ENCODE measurements at regions not wholly inside any gene's neighbourhood (a gene's known extent, or its start where the extent isn't known, plus 50 kb on each side); places are given as distances from the start of the nearest gene placed in this dataset.

DNA sequence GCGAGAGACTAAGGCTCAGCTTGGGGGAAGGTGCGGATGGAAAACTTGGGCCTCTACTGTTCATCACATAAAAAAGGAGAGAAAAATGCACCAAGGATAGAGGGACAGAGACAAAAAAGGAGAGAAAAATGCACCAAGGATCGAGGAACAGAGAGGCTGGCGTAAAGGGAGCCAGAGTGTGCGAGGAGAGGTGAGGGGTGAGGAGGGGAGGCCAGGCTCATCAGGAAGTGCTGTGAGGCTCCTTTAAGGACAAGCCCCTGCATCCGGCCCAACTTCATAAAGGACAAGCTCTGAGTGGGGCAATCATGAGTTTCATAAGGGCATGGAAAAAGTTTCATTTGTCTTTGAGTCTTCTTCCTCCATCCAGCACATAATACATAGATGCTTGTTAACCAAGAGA is 117.2 kb upstream of the NXT1 start:
- in situ Hi-C loops (cut with MboI) (no loop called here), intact Hi-C loops (cut with micrococcal nuclease) (loop anchor here (10.0 kb wide), 1 partner anchor 539 kb away; no protein-coding TSS in a partner anchor)
- no peaks in the 10 kb centered on the region for H3K79me2 ChIP-seq (ENCODE audit: control insufficient read depth, insufficient read depth, low read length)
- H3K4me1 ChIP-seq (replicated peaks in 1 of 2; ENCODE audit: control insufficient read depth in 2 of 2, insufficient read depth in 2 of 2, low read length in 2 of 2), result peaks cover 0 to 3% of the 10 kb centered on the region in 2 experiments; a peak in 1 of 5 replicates
- H2AFZ ChIP-seq (ENCODE audit: low read depth, low read length), result no peak overlapping the region
- no peaks in the 10 kb centered on the region for H4K20me1 ChIP-seq (replicated peaks; ENCODE audit: control insufficient read depth, insufficient read depth, low read length)
- ATAC-seq (no peak), DNase-seq (ENCODE audit: extremely low read depth in 1 of 4, low spot score in 3 of 4) (no peak), FAIRE-seq (no peak)
- ChIA-PET CTCF (ENCODE audit: low intra/inter-chr PET ratio) (no interaction called here), POLR2A (interaction anchor here (2.4 kb wide), 1 partner anchor 182 kb away, joined by 9 read pairs; no protein-coding TSS in a partner anchor)
- TF ChIP-seq MEF2D (tag; conservative IDR thresholded peaks at IDR 0.05; ENCODE audit: low read depth), result no peak
- TF ChIP-seq, protein P1, sequence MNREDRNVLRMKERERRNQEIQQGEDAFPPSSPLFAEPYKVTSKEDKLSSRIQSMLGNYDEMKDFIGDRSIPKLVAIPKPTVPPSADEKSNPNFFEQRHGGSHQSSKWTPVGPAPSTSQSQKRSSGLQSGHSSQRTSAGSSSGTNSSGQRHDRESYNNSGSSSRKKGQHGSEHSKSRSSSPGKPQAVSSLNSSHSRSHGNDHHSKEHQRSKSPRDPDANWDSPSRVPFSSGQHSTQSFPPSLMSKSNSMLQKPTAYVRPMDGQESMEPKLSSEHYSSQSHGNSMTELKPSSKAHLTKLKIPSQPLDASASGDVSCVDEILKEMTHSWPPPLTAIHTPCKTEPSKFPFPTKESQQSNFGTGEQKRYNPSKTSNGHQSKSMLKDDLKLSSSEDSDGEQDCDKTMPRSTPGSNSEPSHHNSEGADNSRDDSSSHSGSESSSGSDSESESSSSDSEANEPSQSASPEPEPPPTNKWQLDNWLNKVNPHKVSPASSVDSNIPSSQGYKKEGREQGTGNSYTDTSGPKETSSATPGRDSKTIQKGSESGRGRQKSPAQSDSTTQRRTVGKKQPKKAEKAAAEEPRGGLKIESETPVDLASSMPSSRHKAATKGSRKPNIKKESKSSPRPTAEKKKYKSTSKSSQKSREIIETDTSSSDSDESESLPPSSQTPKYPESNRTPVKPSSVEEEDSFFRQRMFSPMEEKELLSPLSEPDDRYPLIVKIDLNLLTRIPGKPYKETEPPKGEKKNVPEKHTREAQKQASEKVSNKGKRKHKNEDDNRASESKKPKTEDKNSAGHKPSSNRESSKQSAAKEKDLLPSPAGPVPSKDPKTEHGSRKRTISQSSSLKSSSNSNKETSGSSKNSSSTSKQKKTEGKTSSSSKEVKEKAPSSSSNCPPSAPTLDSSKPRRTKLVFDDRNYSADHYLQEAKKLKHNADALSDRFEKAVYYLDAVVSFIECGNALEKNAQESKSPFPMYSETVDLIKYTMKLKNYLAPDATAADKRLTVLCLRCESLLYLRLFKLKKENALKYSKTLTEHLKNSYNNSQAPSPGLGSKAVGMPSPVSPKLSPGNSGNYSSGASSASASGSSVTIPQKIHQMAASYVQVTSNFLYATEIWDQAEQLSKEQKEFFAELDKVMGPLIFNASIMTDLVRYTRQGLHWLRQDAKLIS (CRISPR knock-in tag; IDR thresholded peaks at IDR 0.05), result no peak
- TF ChIP-seq BDP1 (IDR thresholded peaks at IDR 0.05; ENCODE audit: insufficient read depth, insufficient read length), result no peak
- no peak for TF ChIP-seq ZKSCAN3 (CRISPR knock-in tag; IDR thresholded peaks at IDR 0.05)
- TF ChIP-seq SRF (CRISPR knock-in tag; IDR thresholded peaks at IDR 0.05), result no peak
- TF ChIP-seq ZNF766 (CRISPR knock-in tag; conservative IDR thresholded peaks at IDR 0.05), result no peak
- no peak for TF ChIP-seq JUNB (CRISPR knock-in tag; conservative IDR thresholded peaks at IDR 0.05)
- TF ChIP-seq PPARD (CRISPR knock-in tag; IDR thresholded peaks at IDR 0.05), result no peak
- no peak overlapping the region for H3K4me3 ChIP-seq
- no TSS peak for BruUV-seq (replicated peaks)
- no peak overlapping the region for H3K27ac ChIP-seq (ENCODE audit: extremely low read depth, low read depth, low read length)
- H3K36me3 ChIP-seq (ENCODE audit: control insufficient read depth, insufficient read depth, low read length), result no peaks in the 10 kb centered on the region
- H3K9me3 ChIP-seq (replicated peaks; ENCODE audit: control insufficient read depth, insufficient read depth, low read depth, low read length), result no peaks in the 10 kb centered on the region
- H3K4me2 ChIP-seq (ENCODE audit: insufficient read depth, low read length), result no peak overlapping the region
- no peak overlapping the region for H3K9ac ChIP-seq (ENCODE audit: insufficient read depth in 1 of 2, low read depth in 2 of 2, low read length in 2 of 2)
- 85% methylated on average over 4 of the region's 6 CpGs for WGBS (ENCODE audit: insufficient coverage, low coverage, missing lambda C conversion rate)
- no peaks in the 10 kb centered on the region for H3K9me1 ChIP-seq (ENCODE audit: control insufficient read depth, insufficient read depth, low read length)
- H3K27me3 ChIP-seq (ENCODE audit: control insufficient read depth in 2 of 2, insufficient read depth in 2 of 2, low read length in 2 of 2), result no peaks in the 10 kb centered on the region; a peak in 1 of 5 replicates
